IgD-negative memory B cell (primary cell): ENCODE measurements at regions not wholly inside any gene's neighbourhood (a gene's known extent, or its start where the extent isn't known, plus 50 kb on each side); places are given as distances from the start of the nearest gene placed in this dataset.

Experiments
- H3K27ac Mint-ChIP-seq, 3 donors: one replicate each; pipeline ENCODE4 v1.8.0; 2020 to 2022; ENCODE audit warnings: mild to moderate bottlenecking in 3 of 3, mixed read lengths in 3 of 3, moderate library complexity in 1 of 3
- H3K27me3 Mint-ChIP-seq: one replicate; pipeline ENCODE4 v1.8.0; 2021; ENCODE audit warnings: mixed read lengths
- H3K36me3 Mint-ChIP-seq: one replicate; pipeline ENCODE4 v1.8.0; 2020; ENCODE audit warnings: mild to moderate bottlenecking, mixed read lengths
- H3K4me1 Mint-ChIP-seq, 3 donors: one replicate each; pipeline ENCODE4 v1.8.0; 2020 to 2022; ENCODE audit warnings: mixed read lengths in 3 of 3, mild to moderate bottlenecking in 1 of 3
- H3K4me3 Mint-ChIP-seq, 4 donors: one replicate each; pipeline ENCODE4 v1.8.0; 2020 to 2022; ENCODE audit warnings: mild to moderate bottlenecking in 4 of 4, mixed read lengths in 4 of 4, moderate library complexity in 3 of 4
- H3K9me3 Mint-ChIP-seq, 3 donors: one replicate each; pipeline ENCODE4 v1.8.0; 2020 to 2021; ENCODE audit warnings: mixed read lengths in 3 of 3, mild to moderate bottlenecking in 1 of 3

DNA sequence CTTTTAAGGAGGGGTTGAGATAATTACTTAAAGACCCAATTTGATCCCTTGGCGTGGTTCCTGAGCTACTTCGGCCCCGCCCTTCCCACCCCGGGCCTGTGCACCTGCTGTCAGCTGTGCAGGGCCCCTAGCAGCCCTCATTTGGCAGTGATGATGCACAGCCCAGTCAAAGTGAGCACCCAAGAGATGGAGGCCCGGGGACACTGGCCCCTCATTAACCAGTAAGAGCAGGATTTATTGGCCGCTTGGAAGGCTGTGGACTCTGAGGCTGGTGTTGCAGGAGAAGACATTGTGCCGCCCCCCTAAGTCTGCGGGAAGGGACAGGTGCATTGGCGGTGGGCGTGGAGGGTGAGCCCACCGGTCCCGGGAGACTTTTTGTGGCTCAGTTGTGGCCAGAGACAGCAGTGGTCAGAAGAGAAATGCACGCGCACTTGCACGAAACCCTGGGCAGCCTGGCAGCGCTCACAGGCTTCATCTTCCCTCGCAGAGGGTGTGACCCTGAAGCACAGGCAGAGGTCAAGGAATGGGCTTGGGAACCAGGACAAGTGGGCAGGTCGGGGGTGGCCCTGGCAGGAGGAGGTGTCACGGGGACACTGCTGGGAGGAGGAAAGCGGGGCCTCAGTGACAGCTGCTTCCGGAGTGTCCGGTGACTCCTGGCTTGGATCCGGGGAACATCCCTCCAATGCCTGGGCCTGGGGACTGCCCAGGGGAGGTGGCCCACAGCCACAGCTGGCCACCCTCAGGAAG, 74.0 kb upstream of the RXRA start:
- peaks cover 3% of the 10 kb centered on the region for H3K27me3 Mint-ChIP-seq
- peaks cover 0 to 8% (median 6%) of the 10 kb centered on the region in 3 donors for H3K9me3 Mint-ChIP-seq
- H3K4me1 Mint-ChIP-seq, result peaks cover 0 to 2% (median 0%) of the 10 kb centered on the region in 3 donors
- H3K27ac Mint-ChIP-seq, result no peak overlapping the region
- no peak overlapping the region for H3K4me3 Mint-ChIP-seq
- H3K36me3 Mint-ChIP-seq, result no peaks in the 10 kb centered on the region

GRCh38 chr9:134253606-134254205, 72.5 kb upstream of the RXRA start:
- H3K4me3 Mint-ChIP-seq, result no peak overlapping the region
- H3K27ac Mint-ChIP-seq, result no peak overlapping the region
- no peaks in the 10 kb centered on the region for H3K9me3 Mint-ChIP-seq
- no peaks in the 10 kb centered on the region for H3K4me1 Mint-ChIP-seq
- H3K27me3 Mint-ChIP-seq, result peaks cover 7% of the 10 kb centered on the region
- no peaks in the 10 kb centered on the region for H3K36me3 Mint-ChIP-seq

- Mint-ChIP-seq H3K4me1 (no peaks in the 10 kb centered on the region), H3K27me3 (peaks cover 7% of the 10 kb centered on the region), H3K36me3 (no peaks in the 10 kb centered on the region), H3K27ac (peak overlapping the region in 1 of 3 donors; percentile 7), H3K9me3 (no peaks in the 10 kb centered on the region), H3K4me3 (no peak overlapping the region)
These were observed 67.9 kb upstream of the RXRA start for GRCh38 chr9:134258332-134258731.

GRCh38 chr9:134258828-134259546, 67.3 kb upstream of the RXRA start:
- Mint-ChIP-seq H3K27me3 (peaks cover 10% of the 10 kb centered on the region), H3K4me3 (no peak overlapping the region), H3K9me3 (no peaks in the 10 kb centered on the region), H3K36me3 (no peaks in the 10 kb centered on the region), H3K4me1 (no peaks in the 10 kb centered on the region), H3K27ac (no peak overlapping the region)

DNA sequence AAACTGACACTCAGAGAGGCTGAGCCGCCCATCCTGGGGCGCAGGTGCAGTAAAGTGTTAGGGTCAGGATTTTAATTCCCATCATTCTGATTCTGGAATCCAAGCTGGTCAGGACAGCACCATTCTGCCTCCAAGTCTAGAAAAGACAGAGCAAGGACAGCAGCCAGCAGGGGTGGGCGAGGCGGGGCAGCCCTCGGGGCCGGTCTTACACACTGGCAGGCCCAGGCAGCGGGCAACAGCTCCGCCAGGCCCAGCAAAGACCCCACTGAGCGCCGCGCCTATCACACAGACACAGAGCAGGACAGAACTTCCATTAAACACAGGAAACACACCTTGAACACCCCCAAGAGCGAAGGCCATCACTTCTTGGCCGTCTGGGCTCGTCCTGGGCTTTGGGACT, 66.5 kb upstream of the RXRA start:
- Mint-ChIP-seq H3K9me3 (no peaks in the 10 kb centered on the region), H3K27ac (no peak overlapping the region), H3K4me3 (no peak overlapping the region), H3K4me1 (no peaks in the 10 kb centered on the region), H3K36me3 (no peaks in the 10 kb centered on the region), H3K27me3 (peaks cover 10% of the 10 kb centered on the region)

DNA sequence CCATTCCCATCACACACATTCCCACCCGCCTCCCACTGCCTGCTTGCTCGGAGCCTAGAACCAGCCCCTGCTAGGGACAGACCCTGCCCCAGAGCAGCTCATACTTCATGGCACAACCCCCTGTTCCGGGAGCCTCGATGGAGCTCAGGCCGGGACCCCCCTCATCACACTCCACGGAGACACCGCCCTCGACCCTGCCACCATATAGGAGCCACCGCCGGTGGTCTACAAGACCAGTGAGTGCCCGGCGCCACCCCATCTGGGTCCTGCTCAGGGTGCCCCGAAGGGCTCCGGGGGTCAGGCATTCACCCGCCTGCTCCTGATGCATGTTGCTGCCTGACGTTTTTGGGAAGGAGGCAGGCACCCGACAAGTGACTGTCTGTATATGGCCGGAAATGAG, 65.5 kb upstream of the RXRA start:
- Mint-ChIP-seq H3K27me3 (peaks cover 14% of the 10 kb centered on the region), H3K27ac (no peak overlapping the region), H3K36me3 (no peaks in the 10 kb centered on the region), H3K9me3 (no peaks in the 10 kb centered on the region), H3K4me3 (no peak overlapping the region), H3K4me1 (no peaks in the 10 kb centered on the region)

DNA sequence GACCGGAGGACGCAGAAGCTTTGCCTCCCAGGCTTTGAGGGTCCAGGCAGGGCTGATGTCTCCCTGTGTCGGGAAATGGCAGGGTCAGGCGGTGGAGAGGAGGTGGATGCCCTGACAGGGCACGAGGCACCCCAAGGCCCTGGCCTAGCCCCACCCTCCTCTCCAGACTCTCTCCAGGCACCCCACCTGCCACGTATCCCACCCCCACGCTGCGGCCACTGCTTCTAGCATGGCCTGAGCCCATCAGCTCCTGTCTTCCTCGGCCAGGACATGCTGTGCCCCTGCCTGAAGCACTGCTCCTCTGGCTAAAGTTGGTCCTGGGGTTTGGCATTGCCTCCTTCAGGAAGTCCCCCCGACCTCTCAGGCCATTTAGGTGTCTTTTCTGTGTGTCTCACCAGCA, 64.2 kb upstream of the RXRA start:
- Mint-ChIP-seq H3K27me3 (peaks cover 17% of the 10 kb centered on the region), H3K4me1 (peaks cover 0 to 4% (median 4%) of the 10 kb centered on the region in 3 donors), H3K9me3 (peaks cover 0 to 2% (median 0%) of the 10 kb centered on the region in 3 donors), H3K27ac (no peak overlapping the region), H3K4me3 (no peak overlapping the region), H3K36me3 (no peaks in the 10 kb centered on the region)

GRCh38 chr9:134263596-134263995, 62.7 kb upstream of the RXRA start:
- Mint-ChIP-seq H3K4me1 (peaks cover 8 to 15% (median 13%) of the 10 kb centered on the region in 3 donors), H3K4me3 (no peak overlapping the region)

DNA sequence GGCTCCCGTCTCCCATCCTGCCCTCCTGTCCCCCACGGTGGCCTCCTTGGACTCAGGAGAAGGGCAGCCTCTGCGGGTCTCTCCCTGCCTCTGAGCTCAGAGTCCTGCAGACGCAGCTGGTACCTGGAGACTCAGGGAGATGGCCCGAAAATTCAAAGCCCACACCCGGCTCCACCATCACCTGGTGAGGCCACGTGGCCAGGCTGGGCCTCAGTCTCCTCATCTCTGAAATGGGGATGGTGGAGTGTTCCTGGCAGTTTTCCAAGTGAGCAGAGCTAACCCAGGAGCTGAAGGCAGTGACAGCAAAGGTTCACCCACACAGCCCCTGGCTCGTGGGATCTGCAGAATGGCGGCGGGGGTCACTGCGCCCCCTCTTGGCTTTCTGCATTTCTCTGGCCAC, 62.1 kb upstream of the RXRA start:
- Mint-ChIP-seq H3K4me1 (peaks cover 12 to 16% (median 15%) of the 10 kb centered on the region in 3 donors), H3K4me3 (no peak overlapping the region), H3K9me3 (peaks cover 0 to 2% (median 0%) of the 10 kb centered on the region in 3 donors)

More at GRCh38 chr9:134263596-134263995, 62.7 kb upstream of the RXRA start:
- H3K27me3 Mint-ChIP-seq, result peaks cover 14% of the 10 kb centered on the region
- H3K36me3 Mint-ChIP-seq, result no peaks in the 10 kb centered on the region
- peaks cover 0 to 2% (median 0%) of the 10 kb centered on the region in 3 donors for H3K9me3 Mint-ChIP-seq
- no peak overlapping the region for H3K27ac Mint-ChIP-seq

DNA sequence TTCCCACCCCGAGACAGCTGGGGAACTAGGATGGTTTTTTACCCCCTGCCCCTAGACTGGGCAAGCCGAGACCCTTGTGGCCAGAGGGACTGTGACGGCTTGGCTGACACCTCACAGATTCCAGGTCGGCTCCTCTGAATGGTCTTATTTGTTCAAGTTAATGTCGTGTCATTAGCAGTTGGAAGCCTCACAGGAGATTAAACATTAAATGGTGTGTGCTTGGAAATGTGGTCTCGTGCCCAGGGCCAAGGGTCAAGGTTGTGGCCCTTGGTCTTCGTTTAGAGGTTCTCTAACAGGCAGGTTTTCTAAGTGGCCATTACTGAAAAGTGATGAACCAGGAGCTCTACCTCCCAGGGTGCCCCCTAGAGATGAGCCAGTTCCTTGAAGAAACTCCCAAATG, 61.2 kb upstream of the RXRA start:
- no peak overlapping the region for H3K4me3 Mint-ChIP-seq
- H3K4me1 Mint-ChIP-seq, result peaks cover 12 to 16% (median 15%) of the 10 kb centered on the region in 3 donors
- H3K27me3 Mint-ChIP-seq, result peaks cover 14% of the 10 kb centered on the region
- no peaks in the 10 kb centered on the region for H3K36me3 Mint-ChIP-seq
- no peak overlapping the region for H3K27ac Mint-ChIP-seq
- H3K9me3 Mint-ChIP-seq, result peaks cover 0 to 2% (median 0%) of the 10 kb centered on the region in 3 donors

More for the DNA sequence above, 62.1 kb upstream of the RXRA start:
- no peaks in the 10 kb centered on the region for H3K36me3 Mint-ChIP-seq
- no peak overlapping the region for H3K27ac Mint-ChIP-seq
- H3K27me3 Mint-ChIP-seq, result peaks cover 14% of the 10 kb centered on the region

- H3K27ac Mint-ChIP-seq, result peak overlapping the region in 1 of 3 donors; percentile 46
- no peaks in the 10 kb centered on the region for H3K36me3 Mint-ChIP-seq
- H3K4me1 Mint-ChIP-seq, result peaks cover 12 to 20% (median 17%) of the 10 kb centered on the region in 3 donors
- peaks cover 12% of the 10 kb centered on the region for H3K27me3 Mint-ChIP-seq
- H3K9me3 Mint-ChIP-seq, result peaks cover 0 to 2% (median 0%) of the 10 kb centered on the region in 3 donors
- H3K4me3 Mint-ChIP-seq, result no peak overlapping the region
These were observed 59.8 kb upstream of the RXRA start for GRCh38 chr9:134266418-134266817.

- Mint-ChIP-seq H3K27ac (no peak overlapping the region), H3K9me3 (peaks cover 0 to 2% (median 0%) of the 10 kb centered on the region in 3 donors), H3K36me3 (no peaks in the 10 kb centered on the region), H3K4me1 (peaks cover 17 to 26% (median 17%) of the 10 kb centered on the region in 3 donors), H3K27me3 (peaks cover 16% of the 10 kb centered on the region), H3K4me3 (peak overlapping the region in 1 of 4 donors; percentile 79)
These were observed 58.9 kb upstream of the RXRA start for GRCh38 chr9:134267305-134267880.

GRCh38 chr9:134267881-134268724, 58.2 kb upstream of the RXRA start:
- H3K36me3 Mint-ChIP-seq, result no peaks in the 10 kb centered on the region
- peak overlapping the region in 2 of 4 donors; percentile 79 to 85 for H3K4me3 Mint-ChIP-seq
- peak overlapping the region in 2 of 3 donors; percentile 20 to 33 for H3K27ac Mint-ChIP-seq
- peaks cover 17 to 26% (median 17%) of the 10 kb centered on the region in 3 donors for H3K4me1 Mint-ChIP-seq
- H3K27me3 Mint-ChIP-seq, result peaks cover 16% of the 10 kb centered on the region
- peaks cover 0 to 2% (median 0%) of the 10 kb centered on the region in 3 donors for H3K9me3 Mint-ChIP-seq

DNA sequence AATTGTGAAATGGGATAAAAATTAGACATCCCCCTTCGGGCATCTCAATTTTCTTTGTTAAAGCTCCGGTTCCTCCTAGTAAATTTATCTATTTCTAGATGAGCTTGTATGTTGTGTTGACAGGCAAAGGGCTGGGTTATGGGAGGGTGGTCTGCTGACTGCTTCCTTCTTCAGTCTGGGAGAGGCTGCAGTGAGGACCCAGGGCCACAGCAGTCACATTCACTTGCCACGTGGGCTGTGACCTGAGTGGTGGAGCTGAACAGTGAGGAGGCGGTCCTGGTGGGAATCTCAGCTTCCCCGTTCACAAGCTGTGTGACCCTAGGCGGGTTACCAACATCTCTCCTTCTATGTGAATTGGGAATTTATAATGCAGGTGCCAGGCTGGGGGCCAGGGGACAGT, 57.5 kb upstream of the RXRA start:
- H3K4me1 Mint-ChIP-seq, result peaks cover 17 to 26% (median 17%) of the 10 kb centered on the region in 3 donors
- peaks cover 0 to 2% (median 0%) of the 10 kb centered on the region in 3 donors for H3K9me3 Mint-ChIP-seq
- peak overlapping the region in 1 of 3 donors; percentile 33 for H3K27ac Mint-ChIP-seq
- peaks cover 12% of the 10 kb centered on the region for H3K27me3 Mint-ChIP-seq
- H3K36me3 Mint-ChIP-seq, result no peaks in the 10 kb centered on the region
- peak overlapping the region in 1 of 4 donors; percentile 85 for H3K4me3 Mint-ChIP-seq
